Motor neuron (in vitro differentiated cells): ENCODE measurements at regions not wholly inside any gene's neighbourhood (a gene's known extent, or its start where the extent isn't known, plus 50 kb on each side); places are given as distances from the start of the nearest gene placed in this dataset.
A peak's percentile ranks its signal among the peaks of the same experiment; 100 is the strongest.

Experiments used
- ATAC-seq, 8 experiments: fragments of 200-7000 bp; cut with Tn5 transposase; replicated peaks in 6 of 8; 2 replicates each; pipeline ENCODE4 v1.8.0; 2021; ENCODE audit warnings: mild to moderate bottlenecking in 8 of 8, moderate library complexity in 8 of 8
- H3K27ac ChIP-seq, 2 donors: fragments of 250-450 bp; sonication (Bioruptor Pico); 2 replicates each; pipeline ENCODE4 v1.9.0; 2021; ENCODE audit warnings: antibody characterized with exemption in 2 of 2, mild to moderate bottlenecking in 2 of 2, moderate library complexity in 1 of 2
- H3K4me1 ChIP-seq, 2 donors: fragments of 250-450 bp; sonication (Bioruptor Pico); replicated peaks in 1 of 2; 2 replicates each; pipeline ENCODE4 v1.6.1; 2021; ENCODE audit warnings: antibody characterized with exemption in 2 of 2, mild to moderate bottlenecking in 2 of 2, moderate library complexity in 1 of 2
- H3K4me3 ChIP-seq, 5 donors: fragments of 250-450 bp; sonication (Bioruptor Pico); 2 replicates each; pipeline ENCODE4 v1.9.0; 2021; ENCODE audit warnings: antibody characterized with exemption in 5 of 5, mild to moderate bottlenecking in 5 of 5, moderate library complexity in 4 of 5
- WGBS, 10 experiments: fragments of 450-650 bp; shearing (Covaris generic); methylation state at CpG; one replicate each; pipeline ENCODE4 v1.0.0; 2022; 5-methylcytosine and 5-hydroxymethylcytosine counted together
- in situ Hi-C, 9 experiments: fragments of 400-800 bp; cut with MboI; loops; one replicate each; pipeline ENCODE4 v1.15.0; 2021; ENCODE audit warnings: low sequenced_read_pairs in 9 of 9, low pct_unique_long_range_greater_than_20kb in 2 of 9; ENCODE audit not compliant: unreplicated experiment in 9 of 9

- in situ Hi-C loops = loop anchor here in 1 of 9 experiments (25.0 kb wide), 1 partner anchor 564 kb away; no protein-coding TSS in a partner anchor
- Histone ChIP-seq H3K4me1 (no peaks in the 10 kb centered on the region), H3K4me3 (no peak overlapping the region), H3K27ac (no peak overlapping the region)
- WGBS, 10 experiments = 79 to 100% (median 92%) methylated on average over 1 to 2 of the region's 2 CpGs; no CpG with 5 or more reads in 1 of the 10 experiments
- ATAC-seq = no peak
Observed at GRCh38 chr3:153600896-153601295, 438.9 kb downstream of the RAP2B start.

GRCh38 chr3:153601374-153601853 lies 439.4 kb downstream of the RAP2B start:
- no peak for ATAC-seq
- no peak overlapping the region for H3K4me3 ChIP-seq

GRCh38 chr3:153602801-153603200 lies 440.8 kb downstream of the RAP2B start:
- no peak overlapping the region for H3K4me3 ChIP-seq
- no peak overlapping the region for H3K27ac ChIP-seq
- ATAC-seq = no peak
- in situ Hi-C loops = loop anchor here in 1 of 9 experiments (25.0 kb wide), 1 partner anchor 566 kb away; no protein-coding TSS in a partner anchor
- no peaks in the 10 kb centered on the region for H3K4me1 ChIP-seq
- 36 to 100% (median 100%) methylated on average over 1 of the region's 1 CpG; no CpG with 5 or more reads in 5 of the 10 experiments for WGBS, 10 experiments

More at GRCh38 chr3:153601374-153601853, 439.4 kb downstream of the RAP2B start:
- no peak overlapping the region for H3K27ac ChIP-seq
- 0 to 100% (median 94%) methylated on average over 1 of the region's 1 CpG; no CpG with 5 or more reads in 6 of the 10 experiments for whole genome bisulfite sequencing, 10 experiments
- in situ Hi-C loops = loop anchor here in 1 of 9 experiments (25.0 kb wide), 1 partner anchor 564 kb away; no protein-coding TSS in a partner anchor
- H3K4me1 ChIP-seq = no peaks in the 10 kb centered on the region

GRCh38 chr3:153614140-153614539 lies 452.1 kb downstream of the RAP2B start:
- no peak for ATAC-seq
- 9 to 92% (median 70%) methylated on average over 1 of the region's 1 CpG; no CpG with 5 or more reads in 3 of the 10 experiments for WGBS, 10 experiments
- no peak overlapping the region for H3K27ac ChIP-seq
- H3K4me1 ChIP-seq = peaks cover 0 to 4% of the 10 kb centered on the region in 2 donors
- no peak overlapping the region for H3K4me3 ChIP-seq
- in situ Hi-C loops = loop anchor here in 1 of 9 experiments (25.0 kb wide), 1 partner anchor 577 kb away; no protein-coding TSS in a partner anchor

GRCh38 chr3:153614563-153614962 lies 452.5 kb downstream of the RAP2B start:
- peak in 3 of 8 experiments; percentile 72 to 87 (median 81) for ATAC-seq
- in situ Hi-C loops = loop anchor here in 1 of 9 experiments (25.0 kb wide), 1 partner anchor 577 kb away; no protein-coding TSS in a partner anchor
- Histone ChIP-seq H3K4me3 (no peak overlapping the region), H3K27ac (no peak overlapping the region), H3K4me1 (peaks cover 0 to 4% of the 10 kb centered on the region in 2 donors)

- Histone ChIP-seq H3K4me3 (no peak overlapping the region), H3K4me1 (peaks cover 0 to 4% of the 10 kb centered on the region in 2 donors), H3K27ac (no peak overlapping the region)
- ATAC-seq = no peak
- 63 to 100% (median 75%) methylated on average over 1 of the region's 1 CpG; no CpG with 5 or more reads in 6 of the 10 experiments for WGBS, 10 experiments
- in situ Hi-C loops = loop anchor here in 1 of 9 experiments (25.0 kb wide), 1 partner anchor 579 kb away; no protein-coding TSS in a partner anchor
Observed at GRCh38 chr3:153615863-153616262, 453.8 kb downstream of the RAP2B start.

- no peak overlapping the region for H3K27ac ChIP-seq
- H3K4me1 ChIP-seq = peaks cover 0 to 4% of the 10 kb centered on the region in 2 donors
- no peak overlapping the region for H3K4me3 ChIP-seq
- ATAC-seq = peak in 1 of 8 experiments; percentile 93
- in situ Hi-C loops = loop anchor here in 1 of 9 experiments (25.0 kb wide), 1 partner anchor 580 kb away; no protein-coding TSS in a partner anchor
- WGBS, 10 experiments = 0 to 71% (median 38%) methylated on average over 1 of the region's 1 CpG; no CpG with 5 or more reads in 1 of the 10 experiments
Observed at GRCh38 chr3:153617463-153617862, 455.4 kb downstream of the RAP2B start.

GRCh38 chr3:153618176-153618575 lies 456.1 kb downstream of the RAP2B start:
- in situ Hi-C loops = loop anchor here in 1 of 9 experiments (25.0 kb wide), 1 partner anchor 581 kb away; no protein-coding TSS in a partner anchor
- WGBS, 10 experiments = 75 to 100% (median 91%) methylated on average over 1 to 3 of the region's 3 CpGs; no CpG with 5 or more reads in 4 of the 10 experiments

GRCh38 chr3:153619268-153619667 lies 457.2 kb downstream of the RAP2B start:
- Histone ChIP-seq H3K4me3 (no peak overlapping the region), H3K27ac (no peak overlapping the region), H3K4me1 (peaks cover 0 to 4% of the 10 kb centered on the region in 2 donors)
- 67 to 89% (median 79%) methylated on average over 1 to 2 of the region's 2 CpGs; no CpG with 5 or more reads in 2 of the 10 experiments for WGBS, 10 experiments
- in situ Hi-C loops = loop anchor here in 1 of 9 experiments (25.0 kb wide), 1 partner anchor 582 kb away; no protein-coding TSS in a partner anchor
- ATAC-seq = no peak

More at GRCh38 chr3:153618176-153618575, 456.1 kb downstream of the RAP2B start:
- H3K4me3 ChIP-seq = no peak overlapping the region
- ATAC-seq = no peak
- H3K27ac ChIP-seq = no peak overlapping the region
- peaks cover 0 to 4% of the 10 kb centered on the region in 2 donors for H3K4me1 ChIP-seq

- 64 to 100% (median 77%) methylated on average over 1 to 2 of the region's 2 CpGs; no CpG with 5 or more reads in 4 of the 10 experiments for WGBS, 10 experiments
- no peaks in the 10 kb centered on the region for H3K4me1 ChIP-seq
- in situ Hi-C loops = loop anchor here in 1 of 9 experiments (25.0 kb wide), 1 partner anchor 585 kb away; no protein-coding TSS in a partner anchor
Observed at GRCh38 chr3:153621953-153622352, 459.9 kb downstream of the RAP2B start.

GRCh38 chr3:153623834-153624233 lies 461.8 kb downstream of the RAP2B start:
- Histone ChIP-seq H3K4me3 (no peak overlapping the region), H3K27ac (no peak overlapping the region), H3K4me1 (no peaks in the 10 kb centered on the region)
- in situ Hi-C loops = loop anchor here in 1 of 9 experiments (25.0 kb wide), 1 partner anchor 587 kb away; no protein-coding TSS in a partner anchor
- WGBS, 10 experiments = 100% methylated on average over 1 of the region's 1 CpG; no CpG with 5 or more reads in 6 of the 10 experiments
- no peak for ATAC-seq

More at GRCh38 chr3:153621953-153622352, 459.9 kb downstream of the RAP2B start:
- Histone ChIP-seq H3K4me3 (no peak overlapping the region), H3K27ac (no peak overlapping the region)
- no peak for ATAC-seq

GRCh38 chr3:153624310-153625030 lies 462.4 kb downstream of the RAP2B start:
- WGBS, 10 experiments = 73 to 98% (median 93%) methylated on average over 2 to 6 of the region's 6 CpGs; no CpG with 5 or more reads in 2 of the 10 experiments
- Histone ChIP-seq H3K4me3 (no peak overlapping the region), H3K27ac (no peak overlapping the region), H3K4me1 (no peaks in the 10 kb centered on the region)
- in situ Hi-C loops = loop anchor here in 1 of 9 experiments (25.0 kb wide), 1 partner anchor 587 kb away; no protein-coding TSS in a partner anchor
- no peak for ATAC-seq
